WI38 (cell line): ENCODE measurements at regions not wholly inside any gene's neighbourhood (a gene's known extent, or its start where the extent isn't known, plus 50 kb on each side); places are given as distances from the start of the nearest gene placed in this dataset.

Source experiments
- H3K4me3 ChIP-seq: 2 replicates; pipeline ENCODE4 v1.5.1; 2011; ENCODE audit warnings: low read depth, mild to moderate bottlenecking, control low read depth, low read length
- CTCF ChIP-seq: IDR thresholded peaks from 2 replicates; pipeline ENCODE4 v1.5.1; 2012; ENCODE audit warnings: low read depth, mild to moderate bottlenecking, control low read depth, low read length

- TF ChIP-seq CTCF: no peak
- H3K4me3 ChIP-seq: no peak overlapping the region
Measured at GRCh38 chr2:122525336-122525735, 769.9 kb downstream of the TSN start.

- H3K4me3 ChIP-seq: no peak overlapping the region
- no peak for TF ChIP-seq CTCF
Measured at GRCh38 chr2:122528061-122528460, 772.6 kb downstream of the TSN start.

- no peak overlapping the region for H3K4me3 ChIP-seq
- no peak for TF ChIP-seq CTCF
Measured at GRCh38 chr2:122528958-122529705, 773.7 kb downstream of the TSN start.

GRCh38 chr2:122530814-122531213, 775.4 kb downstream of the TSN start:
- no peak overlapping the region for H3K4me3 ChIP-seq
- TF ChIP-seq CTCF: no peak

- TF ChIP-seq CTCF: no peak
- no peak overlapping the region for H3K4me3 ChIP-seq
Measured at GRCh38 chr2:122531290-122532071, 776.0 kb downstream of the TSN start.

GRCh38 chr2:122532072-122532344, 776.6 kb downstream of the TSN start:
- no peak for TF ChIP-seq CTCF
- no peak overlapping the region for H3K4me3 ChIP-seq

GRCh38 chr2:122532481-122532880, 777.0 kb downstream of the TSN start:
- TF ChIP-seq CTCF: no peak
- H3K4me3 ChIP-seq: no peak overlapping the region
